WTC11 (cell line): ENCODE measurements at regions not wholly inside any gene's neighbourhood (a gene's known extent, or its start where the extent isn't known, plus 50 kb on each side); places are given as distances from the start of the nearest gene placed in this dataset.

Experiments used
- CTCF ChIP-seq: fragments of 200-600 bp; IDR thresholded peaks from 2 replicates; pipeline ENCODE4 v1.8.0; 2022; ENCODE audit warnings: antibody characterized with exemption
- MAX ChIP-seq: sonication (generic); formaldehyde crosslinking; IDR thresholded peaks from 2 replicates; pipeline ENCODE4 v1.8.0; 2022; ENCODE audit warnings: mild to moderate bottlenecking, missing genetic modification reagents
- ZSCAN18 ChIP-seq: fragments of 250-450 bp; sonication (Bioruptor Pico); IDR thresholded peaks from 2 replicates; pipeline ENCODE4 v2.1.2; 2022; ENCODE audit warnings: mild to moderate bottlenecking, moderate library complexity

- TF ChIP-seq CTCF, result no peak
- TF ChIP-seq MAX (CRISPR knock-in tag), result no peak
- TF ChIP-seq ZSCAN18 (CRISPR knock-in tag), result no peak
Observed at GRCh38 chr10:63689768-63690167, 168.6 kb downstream of the REEP3 start.
